ENCODE measurements at regions not wholly inside any gene's neighbourhood (a gene's known extent, or its start where the extent isn't known, plus 50 kb on each side); places are given as distances from the start of the nearest gene placed in this dataset.

DNA sequence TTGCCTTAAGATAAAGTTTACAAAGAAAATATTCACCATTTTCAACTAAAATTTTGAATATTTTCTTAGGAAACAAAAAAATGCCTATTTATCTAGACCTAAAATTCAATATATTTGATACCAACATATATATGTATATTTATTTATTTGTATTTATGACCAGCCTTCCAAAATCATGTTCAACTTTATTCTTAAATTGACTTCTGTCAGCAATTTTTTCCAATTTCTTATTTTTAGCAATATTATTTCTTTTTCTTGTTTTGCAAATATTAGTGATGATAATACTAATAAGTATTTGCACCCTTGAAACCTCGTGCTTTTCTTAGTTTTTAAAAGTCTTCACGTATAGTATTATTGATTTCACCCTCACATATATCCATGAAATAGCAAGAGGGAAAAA lies 68.2 kb upstream of the PHLPP1 start:
- no peak for TF ChIP-seq PPARA (CRISPR knock-in tag; IDR thresholded peaks at IDR 0.05; ENCODE audit: borderline replicate concordance)
- TF ChIP-seq, protein P1, sequence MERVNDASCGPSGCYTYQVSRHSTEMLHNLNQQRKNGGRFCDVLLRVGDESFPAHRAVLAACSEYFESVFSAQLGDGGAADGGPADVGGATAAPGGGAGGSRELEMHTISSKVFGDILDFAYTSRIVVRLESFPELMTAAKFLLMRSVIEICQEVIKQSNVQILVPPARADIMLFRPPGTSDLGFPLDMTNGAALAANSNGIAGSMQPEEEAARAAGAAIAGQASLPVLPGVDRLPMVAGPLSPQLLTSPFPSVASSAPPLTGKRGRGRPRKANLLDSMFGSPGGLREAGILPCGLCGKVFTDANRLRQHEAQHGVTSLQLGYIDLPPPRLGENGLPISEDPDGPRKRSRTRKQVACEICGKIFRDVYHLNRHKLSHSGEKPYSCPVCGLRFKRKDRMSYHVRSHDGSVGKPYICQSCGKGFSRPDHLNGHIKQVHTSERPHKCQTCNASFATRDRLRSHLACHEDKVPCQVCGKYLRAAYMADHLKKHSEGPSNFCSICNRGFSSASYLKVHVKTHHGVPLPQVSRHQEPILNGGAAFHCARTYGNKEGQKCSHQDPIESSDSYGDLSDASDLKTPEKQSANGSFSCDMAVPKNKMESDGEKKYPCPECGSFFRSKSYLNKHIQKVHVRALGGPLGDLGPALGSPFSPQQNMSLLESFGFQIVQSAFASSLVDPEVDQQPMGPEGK (CRISPR knock-in tag; IDR thresholded peaks at IDR 0.05; ENCODE audit: borderline replicate concordance) = no peak
- TF ChIP-seq ZC3H10 (CRISPR knock-in tag; IDR thresholded peaks at IDR 0.05) = no peak
- TF ChIP-seq ZFP30 (CRISPR knock-in tag; IDR thresholded peaks at IDR 0.05) = no peak
- TF ChIP-seq CSDC2 (CRISPR knock-in tag; IDR thresholded peaks at IDR 0.05) = no peak
- no peak for TF ChIP-seq BACH2 (CRISPR knock-in tag; IDR thresholded peaks at IDR 0.05; ENCODE audit: borderline replicate concordance)

Data from SK-N-SH treated with all-trans-retinoic acid at 6 μM for 48 hours (cell line).